Progenitor cell of endocrine pancreas (in vitro differentiated cells): ENCODE measurements at regions not wholly inside any gene's neighbourhood (a gene's known extent, or its start where the extent isn't known, plus 50 kb on each side); places are given as distances from the start of the nearest gene placed in this dataset.

Experiments
- DNase-seq: peaks from one replicate; pipeline ENCODE4 v3.0.0; 2021; ENCODE audit warnings: low spot score; ENCODE audit not compliant: unreplicated experiment
- H3K27ac Mint-ChIP-seq: 2 replicates; pipeline ENCODE4 v1.8.0; 2021; ENCODE audit warnings: mild to moderate bottlenecking, moderate library complexity, mixed read lengths
- H3K27me3 Mint-ChIP-seq: 2 replicates; pipeline ENCODE4 v1.8.0; 2021; ENCODE audit warnings: mixed read lengths
- H3K36me3 Mint-ChIP-seq: 2 replicates; pipeline ENCODE4 v1.8.0; 2022; ENCODE audit warnings: mixed read lengths; ENCODE audit not compliant: insufficient read depth
- H3K4me1 Mint-ChIP-seq: 2 replicates; pipeline ENCODE4 v1.8.0; 2021; ENCODE audit warnings: low read depth, mixed read lengths
- H3K4me3 Mint-ChIP-seq: 2 replicates; pipeline ENCODE4 v1.8.0; 2021; ENCODE audit warnings: low read depth, mild to moderate bottlenecking, moderate library complexity, mixed read lengths
- H3K9me3 Mint-ChIP-seq: 2 replicates; pipeline ENCODE4 v1.8.0; 2021; ENCODE audit warnings: low read depth, mixed read lengths
- TF ChIP-seq, protein P1 (sequence below): fragments of 200-600 bp; sonication (generic); IDR thresholded peaks from one replicate; pipeline ENCODE4 v1.5.0; 2021; ENCODE audit warnings: antibody characterized with exemption, mild to moderate bottlenecking; ENCODE audit not compliant: unreplicated experiment

DNA sequence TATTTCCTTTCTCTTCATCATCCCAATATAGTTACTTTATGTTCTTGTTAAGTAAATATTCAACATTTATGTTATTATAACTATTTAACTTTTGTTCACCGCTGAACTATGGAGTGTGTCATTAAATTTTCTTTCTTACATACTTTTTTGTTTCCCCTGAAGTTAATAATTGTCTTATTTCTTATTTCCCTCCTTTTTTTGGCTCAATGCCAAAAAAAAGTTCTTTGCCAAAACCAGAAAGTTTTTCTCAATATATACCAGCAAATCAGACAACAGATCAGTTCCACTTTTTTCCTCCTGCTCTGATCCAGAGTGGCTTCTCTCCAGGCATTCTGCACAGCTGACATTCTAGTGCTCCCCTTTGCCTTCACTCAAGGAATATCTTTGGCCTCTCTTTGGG is 187.0 kb upstream of the PPARGC1A start:
- TF ChIP-seq, protein P1, sequence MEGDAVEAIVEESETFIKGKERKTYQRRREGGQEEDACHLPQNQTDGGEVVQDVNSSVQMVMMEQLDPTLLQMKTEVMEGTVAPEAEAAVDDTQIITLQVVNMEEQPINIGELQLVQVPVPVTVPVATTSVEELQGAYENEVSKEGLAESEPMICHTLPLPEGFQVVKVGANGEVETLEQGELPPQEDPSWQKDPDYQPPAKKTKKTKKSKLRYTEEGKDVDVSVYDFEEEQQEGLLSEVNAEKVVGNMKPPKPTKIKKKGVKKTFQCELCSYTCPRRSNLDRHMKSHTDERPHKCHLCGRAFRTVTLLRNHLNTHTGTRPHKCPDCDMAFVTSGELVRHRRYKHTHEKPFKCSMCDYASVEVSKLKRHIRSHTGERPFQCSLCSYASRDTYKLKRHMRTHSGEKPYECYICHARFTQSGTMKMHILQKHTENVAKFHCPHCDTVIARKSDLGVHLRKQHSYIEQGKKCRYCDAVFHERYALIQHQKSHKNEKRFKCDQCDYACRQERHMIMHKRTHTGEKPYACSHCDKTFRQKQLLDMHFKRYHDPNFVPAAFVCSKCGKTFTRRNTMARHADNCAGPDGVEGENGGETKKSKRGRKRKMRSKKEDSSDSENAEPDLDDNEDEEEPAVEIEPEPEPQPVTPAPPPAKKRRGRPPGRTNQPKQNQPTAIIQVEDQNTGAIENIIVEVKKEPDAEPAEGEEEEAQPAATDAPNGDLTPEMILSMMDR = no peak
- Mint-ChIP-seq H3K4me1 (peaks cover 2% of the 10 kb centered on the region), H3K36me3 (no peaks in the 10 kb centered on the region), H3K27ac (no peak overlapping the region), H3K9me3 (no peaks in the 10 kb centered on the region), H3K27me3 (no peaks in the 10 kb centered on the region), H3K4me3 (no peak overlapping the region)
- DNase-seq = no peak

DNA sequence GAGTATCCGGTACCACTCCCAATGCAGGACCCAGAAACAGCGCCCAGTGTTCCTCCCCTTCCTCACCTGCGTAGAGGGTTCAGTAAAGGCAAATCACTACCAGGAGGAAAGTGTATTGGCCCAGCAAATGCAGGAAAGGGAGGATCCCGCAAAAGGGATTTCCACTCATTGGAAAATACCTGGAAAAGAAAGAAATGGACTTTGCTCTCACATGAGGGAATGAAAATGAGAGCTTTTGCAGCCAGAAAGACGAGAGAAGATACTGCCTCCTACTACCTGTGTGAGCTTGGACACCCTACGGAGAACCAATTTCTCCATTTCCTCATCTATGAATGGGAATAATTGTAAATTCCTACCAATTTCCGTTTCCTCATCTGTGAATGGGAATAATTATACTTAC is 184.1 kb upstream of the PPARGC1A start:
- DNase-seq = no peak
- TF ChIP-seq, protein P1 = no peak
- no peaks in the 10 kb centered on the region for H3K9me3 Mint-ChIP-seq
- no peaks in the 10 kb centered on the region for H3K36me3 Mint-ChIP-seq
- no peak overlapping the region for H3K27ac Mint-ChIP-seq
- no peak overlapping the region for H3K4me3 Mint-ChIP-seq
- H3K27me3 Mint-ChIP-seq = no peaks in the 10 kb centered on the region
- H3K4me1 Mint-ChIP-seq = no peaks in the 10 kb centered on the region

DNA sequence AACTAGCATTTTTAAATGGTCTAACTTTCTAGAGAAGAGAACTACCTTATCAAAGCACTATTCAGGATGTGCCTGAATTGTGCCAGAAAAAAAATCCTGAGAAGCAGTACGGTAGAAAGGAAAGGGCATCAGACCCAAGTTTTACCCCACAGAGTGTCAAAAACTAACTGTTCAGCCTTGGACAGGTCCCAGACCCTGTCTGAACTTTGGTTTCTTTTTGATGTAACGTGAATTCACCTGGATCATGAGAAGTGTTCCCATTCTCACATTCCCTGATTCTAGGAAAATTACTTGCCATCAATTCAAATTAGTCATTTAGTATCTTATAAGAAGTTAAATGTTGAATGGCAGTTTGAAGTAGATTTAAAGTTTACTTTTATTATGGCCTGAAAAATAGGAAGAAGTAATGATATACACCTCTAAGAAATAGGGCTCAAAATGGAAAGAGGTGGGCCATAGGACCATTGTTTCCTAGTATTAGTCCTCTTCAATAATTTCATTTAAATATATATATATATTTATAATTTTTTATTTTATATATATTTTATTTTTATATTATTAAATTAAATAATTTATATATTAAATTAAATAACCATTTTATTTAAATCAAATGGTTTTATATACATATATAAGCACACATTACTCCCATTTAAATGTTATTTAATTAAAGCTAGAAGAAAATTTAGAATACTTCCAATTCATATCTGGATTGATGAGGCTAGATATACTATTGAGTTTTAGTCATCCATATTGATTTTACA is 181.9 kb upstream of the PPARGC1A start:
- Mint-ChIP-seq H3K27me3 (no peaks in the 10 kb centered on the region), H3K4me3 (no peak overlapping the region), H3K4me1 (no peaks in the 10 kb centered on the region), H3K36me3 (no peaks in the 10 kb centered on the region), H3K9me3 (no peaks in the 10 kb centered on the region), H3K27ac (no peak overlapping the region)
- TF ChIP-seq, protein P1 = no peak
- DNase-seq = no peak

DNA sequence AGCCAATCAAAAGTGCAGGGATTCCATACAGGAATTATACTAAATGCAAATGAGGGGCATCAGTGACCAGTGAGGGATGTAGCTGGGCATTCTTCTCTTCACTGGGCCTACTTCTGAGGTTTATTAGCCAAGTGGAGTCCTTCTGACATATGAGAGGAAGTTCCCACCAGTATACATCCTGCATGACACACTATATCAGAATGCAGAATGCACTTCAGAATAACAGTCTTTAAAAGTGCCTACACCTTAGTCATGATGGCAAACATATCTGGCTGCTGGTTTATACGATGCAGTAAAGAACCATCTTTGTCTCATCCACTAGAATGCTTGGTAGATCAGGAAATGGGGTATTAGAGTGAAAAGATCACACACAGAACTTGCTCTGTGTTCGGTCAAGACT is 180.3 kb upstream of the PPARGC1A start:
- TF ChIP-seq, protein P1 = no peak
- Mint-ChIP-seq H3K4me3 (no peak overlapping the region), H3K27me3 (no peaks in the 10 kb centered on the region), H3K9me3 (no peaks in the 10 kb centered on the region), H3K36me3 (no peaks in the 10 kb centered on the region), H3K27ac (no peak overlapping the region), H3K4me1 (no peaks in the 10 kb centered on the region)
- DNase-seq = no peak

DNA sequence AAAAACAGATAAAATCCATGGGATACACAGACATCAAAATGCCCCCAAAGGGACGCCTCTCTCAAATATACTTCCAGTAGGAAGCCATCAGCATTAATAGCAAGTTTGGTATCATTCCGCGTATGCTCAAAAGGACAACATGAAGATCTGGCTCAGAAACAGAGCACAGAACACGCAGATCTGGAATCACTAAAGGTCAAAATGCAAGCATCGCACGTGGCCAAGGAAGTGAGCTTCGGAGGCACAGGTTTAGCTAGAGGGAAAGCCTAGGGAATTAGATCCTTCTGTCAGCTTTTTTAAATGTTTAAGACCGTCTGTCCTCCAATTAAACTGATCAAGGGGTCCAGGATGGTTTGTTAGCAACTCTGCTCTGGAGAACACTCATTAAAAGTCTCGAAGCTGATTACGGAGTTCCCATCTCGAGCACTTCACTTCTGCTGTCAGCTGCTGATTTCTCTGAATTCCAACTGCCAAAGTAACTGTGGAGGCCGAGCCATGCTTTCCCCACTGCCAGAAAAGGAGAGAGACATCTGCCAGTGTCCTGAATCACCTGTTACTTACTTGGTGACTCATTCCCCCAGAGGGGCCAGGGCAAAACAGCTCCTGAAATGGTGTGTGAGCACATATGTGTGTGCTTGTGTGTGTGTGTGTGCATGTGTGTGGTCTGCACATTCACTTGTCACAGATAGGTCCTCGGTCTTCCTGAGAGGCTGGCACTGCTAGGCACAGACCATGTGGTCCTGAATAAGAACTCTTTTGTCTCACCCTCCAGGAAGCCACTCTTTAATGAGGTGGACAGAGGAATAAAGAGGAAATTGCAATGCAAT is 177.7 kb upstream of the PPARGC1A start:
- Mint-ChIP-seq H3K36me3 (no peaks in the 10 kb centered on the region), H3K27me3 (no peaks in the 10 kb centered on the region), H3K9me3 (no peaks in the 10 kb centered on the region), H3K4me1 (no peaks in the 10 kb centered on the region), H3K27ac (no peak overlapping the region), H3K4me3 (no peak overlapping the region)
- DNase-seq = no peak
- TF ChIP-seq, protein P1 = no peak
